GM19372 (cell line): ENCODE measurements at regions not wholly inside any gene's neighbourhood (a gene's known extent, or its start where the extent isn't known, plus 50 kb on each side); places are given as distances from the start of the nearest gene placed in this dataset.

Experiments
- ATAC-seq: cut with Tn5 transposase; IDR thresholded peaks from one replicate; pipeline ENCODE4 v1.9.1; 2021; ENCODE audit warnings: mild to moderate bottlenecking, low read depth, moderate library complexity; ENCODE audit not compliant: unreplicated experiment

- no peak for ATAC-seq
Measured at GRCh38 chr1:55632906-55633305, 417.7 kb upstream of the USP24 start.

GRCh38 chr1:55632058-55632457 lies 416.9 kb upstream of the USP24 start:
- ATAC-seq = no peak

GRCh38 chr1:55631509-55631908 lies 416.3 kb upstream of the USP24 start:
- no peak for ATAC-seq

GRCh38 chr1:55626326-55626725 lies 411.2 kb upstream of the USP24 start:
- ATAC-seq = no peak

- ATAC-seq = no peak
Measured at GRCh38 chr1:55624766-55625165, 409.6 kb upstream of the USP24 start.

- ATAC-seq = no peak
Measured at GRCh38 chr1:55623311-55623710, 408.1 kb upstream of the USP24 start.

GRCh38 chr1:55622074-55622473 lies 406.9 kb upstream of the USP24 start:
- ATAC-seq = no peak

GRCh38 chr1:55618199-55618598 lies 403.0 kb upstream of the USP24 start:
- ATAC-seq = no peak

- ATAC-seq = no peak
Measured at GRCh38 chr1:55617288-55617982, 402.3 kb upstream of the USP24 start.

- ATAC-seq = no peak
Measured at GRCh38 chr1:55612988-55613387, 397.8 kb upstream of the USP24 start.

- ATAC-seq = no peak
Measured at GRCh38 chr1:55611123-55611522, 396.0 kb upstream of the USP24 start.

GRCh38 chr1:55610203-55610602 lies 395.0 kb upstream of the USP24 start:
- ATAC-seq = no peak

GRCh38 chr1:55609630-55610029 lies 394.5 kb upstream of the USP24 start:
- ATAC-seq = no peak

GRCh38 chr1:55605155-55605554 lies 390.0 kb upstream of the USP24 start:
- no peak for ATAC-seq

GRCh38 chr1:55604749-55605148 lies 389.6 kb upstream of the USP24 start:
- ATAC-seq = no peak

GRCh38 chr1:55604179-55604578 lies 389.0 kb upstream of the USP24 start:
- no peak for ATAC-seq

- no peak for ATAC-seq
Measured at GRCh38 chr1:55600242-55600641, 385.1 kb upstream of the USP24 start.

GRCh38 chr1:55597910-55598309 lies 382.7 kb upstream of the USP24 start:
- ATAC-seq = no peak

GRCh38 chr1:55594701-55595100 lies 379.5 kb upstream of the USP24 start:
- ATAC-seq = no peak

- ATAC-seq = no peak
Measured at GRCh38 chr1:55593298-55593697, 378.1 kb upstream of the USP24 start.

- no peak for ATAC-seq
Measured at GRCh38 chr1:55592122-55592521, 377.0 kb upstream of the USP24 start.

- ATAC-seq = no peak
Measured at GRCh38 chr1:55589671-55590297, 374.6 kb upstream of the USP24 start.
